Panc1 (cell line): ENCODE measurements at regions not wholly inside any gene's neighbourhood (a gene's known extent, or its start where the extent isn't known, plus 50 kb on each side); places are given as distances from the start of the nearest gene placed in this dataset.

Experiments used
- CTCF ChIP-seq: fragments of 450-650 bp; IDR thresholded peaks from 2 replicates; pipeline ENCODE4 v1.5.1; 2017; ENCODE audit warnings: mild to moderate bottlenecking
- POLR2AphosphoS5 ChIP-seq: IDR thresholded peaks from 2 replicates; pipeline ENCODE4 v1.6.1; 2012; ENCODE audit warnings: mild to moderate bottlenecking, low read depth, low read length, moderate library complexity
- REST ChIP-seq, 2 experiments: IDR thresholded peaks; 2 replicates each; pipeline ENCODE4 v1.6.1; 2011 to 2012; ENCODE audit warnings: low read depth in 2 of 2, control low read depth in 1 of 2, low read length in 1 of 2, mild to moderate bottlenecking in 1 of 2, moderate library complexity in 1 of 2; ENCODE audit not compliant: insufficient read depth in 1 of 2
- SIN3A ChIP-seq: IDR thresholded peaks from 2 replicates; pipeline ENCODE4 v1.6.1; 2012; ENCODE audit warnings: low read depth, mild to moderate bottlenecking, low read length, moderate library complexity, borderline replicate concordance; ENCODE audit not compliant: insufficient read depth
- TCF7L2 ChIP-seq: IDR thresholded peaks from 2 replicates; pipeline ENCODE4 v1.6.1; 2011; ENCODE audit warnings: mild to moderate bottlenecking, low read depth, low read length, inconsistent platforms

GRCh38 chr12:75759196-75759595 lies 247.8 kb upstream of the KRR1 start:
- TF ChIP-seq POLR2AphosphoS5 (no peak), CTCF (no peak), REST (IDR thresholded peaks at IDR 0.05; ENCODE audit: insufficient read depth in 1 of 2, low read depth in 2 of 2, low read length in 1 of 2) (no peak), SIN3A (no peak), TCF7L2 (no peak)
